NCI-H1694 (cell line): ENCODE measurements at regions not wholly inside any gene's neighbourhood (a gene's known extent, or its start where the extent isn't known, plus 50 kb on each side); places are given as distances from the start of the nearest gene placed in this dataset.
"Not testable (repeated sequence)": the region's sequence is repeated elsewhere in the genome, so short reads cannot be mapped to it uniquely, and the experiment has no call there.

ENCODE experiments used
- DNase-seq: peaks from one replicate; lab custom pipeline; 2025; lab: John Stamatoyannopoulos, UW

GRCh38 chr9:81361296-81361695, 328.1 kb downstream of the TLE1 start:
- DNase-seq, result no peak

- DNase-seq, result no peak
Observed at GRCh38 chr9:81351166-81351565, 338.2 kb downstream of the TLE1 start.

- DNase-seq, result no peak
Observed at GRCh38 chr9:81344366-81344765, 345.0 kb downstream of the TLE1 start.

- DNase-seq, result no peak
Observed at GRCh38 chr9:81335879-81336421, 353.4 kb downstream of the TLE1 start.

- DNase-seq, result no peak
Observed at GRCh38 chr9:81321551-81321950, 367.8 kb downstream of the TLE1 start.

- DNase-seq, result no peak
Observed at GRCh38 chr9:81320909-81321482, 368.4 kb downstream of the TLE1 start.

- no peak for DNase-seq
Observed at GRCh38 chr9:81318571-81318970, 370.8 kb downstream of the TLE1 start.

GRCh38 chr9:81317939-81318338, 371.4 kb downstream of the TLE1 start:
- no peak for DNase-seq

GRCh38 chr9:81317223-81317622, 372.1 kb downstream of the TLE1 start:
- no peak for DNase-seq

DNA sequence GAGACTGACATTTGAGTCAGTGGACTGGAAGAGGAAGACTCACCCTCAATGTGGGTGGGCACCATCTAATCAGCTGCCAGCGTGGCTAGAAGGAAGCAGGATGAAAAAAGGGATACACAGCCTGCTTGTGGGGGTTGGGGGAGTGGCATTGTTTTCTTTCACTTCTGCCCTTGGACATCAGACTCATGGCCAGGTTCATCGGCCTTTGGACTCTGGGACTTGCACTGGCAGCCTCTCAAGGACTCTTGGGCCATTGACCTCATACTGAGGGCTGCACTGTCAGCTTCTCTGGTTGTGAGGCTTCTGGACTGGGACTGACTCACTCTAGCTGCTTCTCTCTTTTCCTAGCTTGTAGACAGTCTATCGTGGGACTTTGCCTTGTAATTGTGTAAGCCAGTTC, 374.9 kb downstream of the TLE1 start:
- no peak for DNase-seq

DNA sequence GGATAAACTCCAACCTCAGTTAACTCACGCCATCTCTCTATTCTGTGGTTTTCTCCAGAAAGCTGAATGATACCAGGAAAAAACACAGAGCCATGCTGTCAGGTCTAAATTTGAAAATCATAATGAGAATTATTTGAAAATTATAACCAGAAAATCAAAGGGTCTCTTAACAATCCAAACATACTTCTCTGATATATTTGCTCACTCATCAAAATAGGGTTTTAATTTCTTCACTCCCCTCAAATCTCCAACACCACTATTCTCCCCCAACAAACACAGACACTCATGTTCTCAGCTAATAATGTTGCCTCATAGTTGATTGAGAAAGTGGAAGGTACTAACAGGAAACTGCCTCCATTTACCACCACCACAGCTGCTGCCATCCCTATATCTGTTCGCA, 375.5 kb downstream of the TLE1 start:
- DNase-seq, result no peak

DNA sequence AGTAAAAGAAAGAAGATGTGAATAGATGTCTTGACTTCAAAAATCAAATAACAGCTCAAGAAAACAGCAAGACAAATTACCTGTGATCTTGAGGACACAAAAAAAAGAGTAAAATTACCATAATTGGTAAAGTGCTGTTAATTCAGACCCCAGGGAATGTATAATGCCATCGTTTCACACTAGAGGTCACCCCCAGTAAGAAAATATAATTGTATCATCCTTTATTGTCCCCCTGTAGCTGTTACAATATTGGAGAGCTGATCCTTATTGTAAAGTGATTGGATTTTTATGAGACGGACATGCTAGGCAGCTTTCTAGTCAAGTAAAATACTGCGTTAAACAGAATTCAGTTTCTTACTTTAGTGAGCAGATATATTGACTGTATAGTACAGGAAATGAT, 377.0 kb downstream of the TLE1 start:
- DNase-seq, result no peak

DNA sequence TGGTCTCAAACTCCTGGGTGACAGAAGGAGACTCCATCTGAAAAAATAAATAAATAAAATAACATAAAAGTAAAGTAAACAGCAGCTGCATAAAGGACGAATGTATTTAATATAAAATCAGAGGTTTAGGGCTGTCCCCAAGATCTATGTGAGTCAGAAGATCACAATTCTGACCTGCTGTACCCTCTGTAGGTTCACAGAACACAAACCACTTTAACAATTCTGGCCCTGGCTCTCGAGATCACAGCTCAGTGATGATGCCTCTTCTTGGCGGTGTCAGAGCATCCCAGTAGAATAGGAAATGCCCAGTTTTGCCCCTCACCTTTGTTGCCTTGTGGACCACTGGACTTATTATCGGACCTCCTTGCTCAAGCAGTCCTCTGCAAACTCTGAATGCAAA, 380.9 kb downstream of the TLE1 start:
- DNase-seq, result no peak

GRCh38 chr9:81307791-81308190, 381.6 kb downstream of the TLE1 start:
- DNase-seq, result not testable (repeated sequence)

DNA sequence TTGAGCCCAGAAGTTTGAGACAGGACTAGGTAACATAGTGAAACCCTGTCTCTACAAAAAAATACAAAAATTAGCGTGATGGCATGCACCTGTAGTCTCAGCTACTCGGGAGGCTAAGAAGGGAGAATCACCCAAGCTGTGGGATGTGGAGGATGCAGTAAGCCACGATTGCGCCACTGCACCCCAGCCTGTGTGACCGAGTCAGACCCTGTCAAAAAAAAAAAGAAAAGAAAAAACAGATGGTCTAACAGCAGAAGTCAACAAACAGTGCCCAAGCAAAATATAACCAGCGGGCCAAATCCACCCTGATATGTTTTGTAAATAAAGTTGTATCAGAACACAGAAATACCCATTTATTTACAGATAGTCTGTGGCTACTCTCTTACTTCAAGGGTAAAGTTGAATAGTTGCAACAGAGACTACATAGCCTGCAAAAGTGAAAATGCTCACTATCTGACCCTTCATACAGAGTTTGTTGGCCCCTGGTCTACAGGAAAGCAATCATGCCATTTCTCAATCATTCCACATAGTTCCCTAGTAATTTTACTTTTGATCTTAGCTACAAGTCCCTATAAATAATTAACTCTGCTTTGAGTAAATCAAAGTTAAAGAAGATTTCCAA, 383.7 kb downstream of the TLE1 start:
- no peak for DNase-seq

- no peak for DNase-seq
Observed at GRCh38 chr9:81303658-81304057, 385.7 kb downstream of the TLE1 start.

- DNase-seq, result no peak
Observed at GRCh38 chr9:81293651-81294050, 395.7 kb downstream of the TLE1 start.

- no peak for DNase-seq
Observed at GRCh38 chr9:81292056-81292805, 397.1 kb downstream of the TLE1 start.

DNA sequence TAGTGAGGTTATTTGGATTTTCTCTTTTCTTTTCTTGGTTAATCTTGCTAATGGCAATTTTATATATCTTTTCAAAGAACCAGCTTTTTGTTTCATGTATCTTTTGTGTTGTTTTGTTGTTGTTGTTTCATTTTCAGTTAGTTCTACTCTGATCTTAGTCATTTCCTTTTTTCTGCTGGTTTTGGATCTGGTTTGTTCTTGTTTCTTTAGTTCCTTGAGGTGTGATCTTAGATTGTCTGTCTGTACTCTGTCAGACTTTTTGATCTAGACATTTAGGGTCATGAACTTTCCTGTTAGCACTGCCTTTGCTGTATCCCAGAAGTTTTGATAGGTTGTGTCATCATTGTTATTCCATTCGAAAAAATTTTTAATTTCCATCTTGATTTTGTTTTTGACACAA, 399.7 kb downstream of the TLE1 start:
- DNase-seq, result no peak

GRCh38 chr9:81268048-81268447, 421.3 kb downstream of the TLE1 start:
- DNase-seq, result no peak

GRCh38 chr9:81266674-81267073, 422.7 kb downstream of the TLE1 start:
- no peak for DNase-seq

GRCh38 chr9:81266086-81266485, 423.3 kb downstream of the TLE1 start:
- DNase-seq, result no peak

DNA sequence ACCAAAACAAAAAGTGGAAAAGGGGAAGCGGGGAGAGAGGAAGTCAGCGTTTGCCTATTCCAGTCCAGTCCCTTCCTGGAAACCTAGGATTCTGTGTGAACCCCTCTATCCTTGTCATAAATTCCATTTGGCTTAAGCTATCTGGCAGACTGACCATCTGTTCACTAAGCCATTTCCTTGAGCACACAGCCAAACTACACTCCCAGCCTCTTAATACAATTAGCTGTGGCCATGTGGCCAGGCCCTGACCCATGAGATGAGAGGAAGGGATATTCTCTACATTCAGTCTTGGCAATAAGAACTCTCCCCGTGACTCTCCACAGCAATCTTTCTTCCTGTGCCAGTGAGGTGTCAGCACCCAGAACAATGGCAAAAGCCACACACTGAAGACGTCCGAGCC, 424.8 kb downstream of the TLE1 start:
- no peak for DNase-seq
